ENCODE measurements at regions not wholly inside any gene's neighbourhood (a gene's known extent, or its start where the extent isn't known, plus 50 kb on each side); places are given as distances from the start of the nearest gene placed in this dataset.

DNA sequence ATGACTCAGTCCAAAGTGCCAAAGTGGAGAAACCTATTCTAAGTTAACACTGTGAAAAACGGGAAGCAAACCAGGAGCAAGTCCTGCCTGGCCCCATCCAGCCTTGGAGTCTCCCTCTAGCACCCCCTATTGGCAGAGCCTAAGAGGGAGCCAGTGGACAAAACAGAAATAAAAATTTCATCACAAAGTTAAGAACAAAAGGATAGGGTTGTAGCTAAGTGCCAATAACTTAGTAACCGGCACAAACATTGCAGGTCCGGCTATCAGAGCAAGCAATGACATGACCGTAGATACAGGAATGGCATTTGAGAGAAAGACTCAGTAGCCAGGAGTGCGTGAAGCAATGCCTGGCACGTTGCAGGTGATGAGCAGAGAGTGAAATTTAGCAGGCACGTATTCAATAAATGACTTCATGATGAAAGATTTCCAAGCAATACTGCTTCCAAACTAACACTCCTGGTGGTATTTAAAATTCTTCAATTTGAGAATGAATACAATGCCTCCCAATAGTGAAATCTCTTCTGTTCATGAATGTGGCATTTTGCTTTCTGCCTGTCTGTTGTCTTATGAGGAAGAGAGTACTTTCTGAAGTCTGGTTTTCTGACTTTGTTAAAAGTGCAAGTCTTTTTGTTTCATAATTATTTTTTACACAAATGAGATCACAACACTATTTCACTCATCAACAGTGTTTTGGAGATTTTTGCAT lies 391.0 kb downstream of the OMA1 start:
- H3K9me3 ChIP-seq (ENCODE audit: low read depth, low read length): no peaks in the 10 kb centered on the region
- TF ChIP-seq CTCF (IDR thresholded peaks at IDR 0.05; ENCODE audit: extremely low read depth, low read depth, low read length): peak; percentile 17

GRCh38 chr1:58154256-58154655 lies 392.3 kb downstream of the OMA1 start:
- H3K27me3 ChIP-seq (ENCODE audit: insufficient read depth, low read length): no peaks in the 10 kb centered on the region
- no peak overlapping the region for H3K4me2 ChIP-seq (ENCODE audit: insufficient read depth, low read length)
- no peak overlapping the region for H3K27ac ChIP-seq (ENCODE audit: low read depth, low read length)
- H3K36me3 ChIP-seq (ENCODE audit: insufficient read depth, low read length): no peaks in the 10 kb centered on the region
- no peak overlapping the region for H3K4me3 ChIP-seq (ENCODE audit: insufficient read depth, low read length)
- H3K4me1 ChIP-seq (ENCODE audit: insufficient read depth, low read length): no peaks in the 10 kb centered on the region
- TF ChIP-seq CTCF (IDR thresholded peaks at IDR 0.05; ENCODE audit: extremely low read depth, low read depth, low read length): no peak
- no peak overlapping the region for H2AFZ ChIP-seq (ENCODE audit: low read length)
- DNase-seq (ENCODE audit: insufficient read length, low spot score, missing footprints): no peak
- no peaks in the 10 kb centered on the region for H3K79me2 ChIP-seq (ENCODE audit: insufficient read depth, low read length)
- no peaks in the 10 kb centered on the region for H3K9me3 ChIP-seq (ENCODE audit: low read depth, low read length)
- no peaks in the 10 kb centered on the region for H4K20me1 ChIP-seq (ENCODE audit: insufficient read depth, low read length)

More for the DNA sequence above, 391.0 kb downstream of the OMA1 start:
- Histone ChIP-seq H3K4me3 (ENCODE audit: insufficient read depth, low read length) (no peak overlapping the region), H3K4me2 (ENCODE audit: insufficient read depth, low read length) (no peak overlapping the region), H3K79me2 (ENCODE audit: insufficient read depth, low read length) (no peaks in the 10 kb centered on the region), H2AFZ (ENCODE audit: low read length) (no peak overlapping the region), H3K4me1 (ENCODE audit: insufficient read depth, low read length) (no peaks in the 10 kb centered on the region), H4K20me1 (ENCODE audit: insufficient read depth, low read length) (no peaks in the 10 kb centered on the region), H3K36me3 (ENCODE audit: insufficient read depth, low read length) (no peaks in the 10 kb centered on the region), H3K27ac (ENCODE audit: low read depth, low read length) (no peak overlapping the region), H3K27me3 (ENCODE audit: insufficient read depth, low read length) (no peaks in the 10 kb centered on the region)
- no peak for DNase-seq (ENCODE audit: insufficient read length, low spot score, missing footprints)

DNA sequence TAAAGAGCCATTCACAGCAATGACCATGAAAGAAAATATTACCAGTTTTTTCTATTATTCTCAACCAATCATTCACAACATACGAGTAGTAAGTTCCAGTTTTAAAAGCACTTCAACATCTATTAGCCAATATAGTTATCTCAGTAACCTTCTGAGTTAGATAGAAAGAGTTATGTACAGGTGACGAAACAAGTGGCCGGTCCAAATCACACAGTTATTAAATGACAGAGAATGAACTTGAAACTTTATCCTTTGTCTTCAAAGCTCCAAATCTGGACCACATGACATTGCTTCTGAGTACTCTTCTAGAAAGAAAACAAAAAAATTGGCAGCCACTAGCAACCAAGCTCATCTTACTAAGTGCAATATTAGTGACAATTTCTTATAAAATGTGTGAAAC lies 393.8 kb downstream of the OMA1 start:
- H3K36me3 ChIP-seq (ENCODE audit: insufficient read depth, low read length): no peaks in the 10 kb centered on the region
- no peak overlapping the region for H3K4me2 ChIP-seq (ENCODE audit: insufficient read depth, low read length)
- H3K4me3 ChIP-seq (ENCODE audit: insufficient read depth, low read length): no peak overlapping the region
- no peak for DNase-seq (ENCODE audit: insufficient read length, low spot score, missing footprints)
- no peak for TF ChIP-seq CTCF (IDR thresholded peaks at IDR 0.05; ENCODE audit: extremely low read depth, low read depth, low read length)
- H3K27me3 ChIP-seq (ENCODE audit: insufficient read depth, low read length): no peaks in the 10 kb centered on the region
- no peaks in the 10 kb centered on the region for H3K4me1 ChIP-seq (ENCODE audit: insufficient read depth, low read length)
- H4K20me1 ChIP-seq (ENCODE audit: insufficient read depth, low read length): no peaks in the 10 kb centered on the region
- H3K9me3 ChIP-seq (ENCODE audit: low read depth, low read length): no peaks in the 10 kb centered on the region
- H3K79me2 ChIP-seq (ENCODE audit: insufficient read depth, low read length): no peaks in the 10 kb centered on the region
- H2AFZ ChIP-seq (ENCODE audit: low read length): no peak overlapping the region
- H3K27ac ChIP-seq (ENCODE audit: low read depth, low read length): no peak overlapping the region

- Histone ChIP-seq H3K36me3 (ENCODE audit: insufficient read depth, low read length) (no peaks in the 10 kb centered on the region), H3K4me2 (ENCODE audit: insufficient read depth, low read length) (no peak overlapping the region), H4K20me1 (ENCODE audit: insufficient read depth, low read length) (no peaks in the 10 kb centered on the region), H3K79me2 (ENCODE audit: insufficient read depth, low read length) (no peaks in the 10 kb centered on the region), H3K27me3 (ENCODE audit: insufficient read depth, low read length) (no peaks in the 10 kb centered on the region), H2AFZ (ENCODE audit: low read length) (no peak overlapping the region), H3K4me3 (ENCODE audit: insufficient read depth, low read length) (no peak overlapping the region), H3K27ac (ENCODE audit: low read depth, low read length) (no peak overlapping the region), H3K4me1 (ENCODE audit: insufficient read depth, low read length) (no peaks in the 10 kb centered on the region), H3K9me3 (ENCODE audit: low read depth, low read length) (no peaks in the 10 kb centered on the region)
- DNase-seq (ENCODE audit: insufficient read length, low spot score, missing footprints): no peak
- TF ChIP-seq CTCF (IDR thresholded peaks at IDR 0.05; ENCODE audit: extremely low read depth, low read depth, low read length): no peak
Measured at GRCh38 chr1:58149271-58149812, 397.2 kb downstream of the OMA1 start.
